Endothelial cell (in vitro differentiated cells): ENCODE measurements at regions not wholly inside any gene's neighbourhood (a gene's known extent, or its start where the extent isn't known, plus 50 kb on each side); places are given as distances from the start of the nearest gene placed in this dataset.

ENCODE experiments used
- DNase-seq: peaks from one replicate; pipeline ENCODE4 v3.0.0; 2021; ENCODE audit warnings: low spot score
- H3K27ac Mint-ChIP-seq: one replicate; pipeline ENCODE4 v1.8.0; 2021; ENCODE audit warnings: mixed read lengths, inconsistent platforms; ENCODE audit not compliant: unreplicated experiment
- H3K27me3 Mint-ChIP-seq: one replicate; pipeline ENCODE4 v1.8.0; 2021; ENCODE audit warnings: mild to moderate bottlenecking, moderate library complexity, mixed read lengths, inconsistent platforms; ENCODE audit not compliant: unreplicated experiment
- H3K36me3 Mint-ChIP-seq: one replicate; pipeline ENCODE4 v1.8.0; 2021; ENCODE audit warnings: mild to moderate bottlenecking, low read depth, mixed read lengths, inconsistent platforms; ENCODE audit not compliant: unreplicated experiment
- H3K4me1 Mint-ChIP-seq: one replicate; pipeline ENCODE4 v1.8.0; 2021; ENCODE audit warnings: mild to moderate bottlenecking, mixed read lengths, inconsistent platforms; ENCODE audit not compliant: unreplicated experiment
- H3K4me3 Mint-ChIP-seq: one replicate; pipeline ENCODE4 v1.8.0; 2021; ENCODE audit warnings: mild to moderate bottlenecking, mixed read lengths, inconsistent platforms; ENCODE audit not compliant: unreplicated experiment
- H3K9me3 Mint-ChIP-seq: one replicate; pipeline ENCODE4 v1.8.0; 2021; ENCODE audit warnings: mixed read lengths, inconsistent platforms; ENCODE audit not compliant: unreplicated experiment
- TF ChIP-seq, protein P1 (sequence below): fragments of 200-600 bp; sonication (generic); IDR thresholded peaks from one replicate; pipeline ENCODE4 v1.5.0; 2021; ENCODE audit warnings: antibody characterized with exemption; ENCODE audit not compliant: unreplicated experiment

DNA sequence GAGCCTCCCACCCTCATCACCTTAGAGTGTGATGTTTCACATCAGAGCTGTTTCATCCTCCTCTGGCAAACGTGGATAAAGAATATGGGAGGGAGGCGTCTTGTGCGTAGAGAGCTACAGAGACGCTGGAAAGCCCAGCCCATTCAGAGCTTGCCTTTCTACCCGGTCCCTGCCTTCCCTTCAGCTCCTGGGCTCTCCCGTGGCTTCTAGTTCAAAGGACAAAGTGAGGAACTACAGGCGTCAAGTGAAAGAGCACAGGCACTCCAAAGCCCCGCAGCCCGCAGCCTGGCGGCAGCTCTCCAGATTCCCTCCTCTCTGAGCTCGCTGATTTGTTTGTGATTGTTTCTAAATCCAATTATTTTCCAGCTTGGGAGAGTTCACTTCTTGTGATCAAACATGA is 197.1 kb upstream of the IGF1R start:
- no peak for DNase-seq
- no peaks in the 10 kb centered on the region for H3K4me1 Mint-ChIP-seq
- H3K27me3 Mint-ChIP-seq = no peaks in the 10 kb centered on the region
- H3K9me3 Mint-ChIP-seq = peaks cover 6% of the 10 kb centered on the region
- TF ChIP-seq, protein P1, sequence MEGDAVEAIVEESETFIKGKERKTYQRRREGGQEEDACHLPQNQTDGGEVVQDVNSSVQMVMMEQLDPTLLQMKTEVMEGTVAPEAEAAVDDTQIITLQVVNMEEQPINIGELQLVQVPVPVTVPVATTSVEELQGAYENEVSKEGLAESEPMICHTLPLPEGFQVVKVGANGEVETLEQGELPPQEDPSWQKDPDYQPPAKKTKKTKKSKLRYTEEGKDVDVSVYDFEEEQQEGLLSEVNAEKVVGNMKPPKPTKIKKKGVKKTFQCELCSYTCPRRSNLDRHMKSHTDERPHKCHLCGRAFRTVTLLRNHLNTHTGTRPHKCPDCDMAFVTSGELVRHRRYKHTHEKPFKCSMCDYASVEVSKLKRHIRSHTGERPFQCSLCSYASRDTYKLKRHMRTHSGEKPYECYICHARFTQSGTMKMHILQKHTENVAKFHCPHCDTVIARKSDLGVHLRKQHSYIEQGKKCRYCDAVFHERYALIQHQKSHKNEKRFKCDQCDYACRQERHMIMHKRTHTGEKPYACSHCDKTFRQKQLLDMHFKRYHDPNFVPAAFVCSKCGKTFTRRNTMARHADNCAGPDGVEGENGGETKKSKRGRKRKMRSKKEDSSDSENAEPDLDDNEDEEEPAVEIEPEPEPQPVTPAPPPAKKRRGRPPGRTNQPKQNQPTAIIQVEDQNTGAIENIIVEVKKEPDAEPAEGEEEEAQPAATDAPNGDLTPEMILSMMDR = no peak
- H3K36me3 Mint-ChIP-seq = no peaks in the 10 kb centered on the region
- H3K4me3 Mint-ChIP-seq = no peak overlapping the region
- no peak overlapping the region for H3K27ac Mint-ChIP-seq

DNA sequence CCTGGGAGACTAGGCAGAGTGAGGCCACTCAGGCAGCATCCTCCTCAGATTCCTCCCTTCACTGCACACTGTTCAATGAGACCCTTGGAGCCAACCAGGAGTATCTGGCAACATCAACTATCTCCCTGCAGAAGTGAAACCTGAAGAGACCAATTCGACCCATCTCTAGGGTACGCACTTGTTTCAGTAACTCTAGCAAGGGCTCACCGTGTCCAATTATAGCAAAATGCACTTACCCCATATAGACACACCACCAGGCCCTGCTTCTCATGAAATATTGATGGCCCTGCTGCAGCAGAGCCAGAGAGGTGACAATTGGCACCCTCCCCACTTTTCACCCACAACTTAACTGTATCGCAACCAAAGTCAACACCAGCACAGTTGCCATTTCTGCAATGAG is 196.1 kb upstream of the IGF1R start:
- no peak for DNase-seq
- Mint-ChIP-seq H3K4me1 (no peaks in the 10 kb centered on the region), H3K4me3 (no peak overlapping the region), H3K27ac (no peak overlapping the region), H3K27me3 (no peaks in the 10 kb centered on the region), H3K9me3 (peaks cover 1% of the 10 kb centered on the region), H3K36me3 (no peaks in the 10 kb centered on the region)
- TF ChIP-seq, protein P1 = no peak

- H3K4me1 Mint-ChIP-seq = no peaks in the 10 kb centered on the region
- TF ChIP-seq, protein P1 = no peak
- H3K27ac Mint-ChIP-seq = no peak overlapping the region
- H3K4me3 Mint-ChIP-seq = no peak overlapping the region
- no peaks in the 10 kb centered on the region for H3K36me3 Mint-ChIP-seq
- no peak for DNase-seq
- H3K9me3 Mint-ChIP-seq = no peaks in the 10 kb centered on the region
- H3K27me3 Mint-ChIP-seq = no peaks in the 10 kb centered on the region
Observed at GRCh38 chr15:98455904-98456303, 192.4 kb upstream of the IGF1R start.

DNA sequence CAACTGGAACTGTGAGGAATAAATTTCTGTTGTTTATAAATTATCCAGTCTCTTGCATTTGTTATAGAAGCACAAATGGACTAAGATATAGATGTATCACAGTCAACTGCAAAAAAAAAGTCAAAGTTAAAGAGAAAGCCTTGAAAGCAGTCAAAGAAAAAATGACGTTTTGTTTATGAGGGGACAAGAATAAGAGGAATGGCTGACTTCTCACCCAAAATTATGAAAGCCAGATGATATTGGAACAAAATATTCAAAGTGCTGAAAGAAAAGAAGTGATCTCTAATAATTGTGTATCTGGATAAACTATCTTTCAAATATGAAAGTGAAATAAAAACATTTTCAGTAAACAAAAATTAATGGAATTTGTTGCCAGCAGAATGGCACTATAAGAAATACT is 171.8 kb upstream of the IGF1R start:
- Mint-ChIP-seq H3K4me1 (no peaks in the 10 kb centered on the region), H3K4me3 (no peak overlapping the region), H3K9me3 (peaks cover 4% of the 10 kb centered on the region), H3K27ac (no peak overlapping the region), H3K27me3 (no peaks in the 10 kb centered on the region), H3K36me3 (peaks cover 3% of the 10 kb centered on the region)
- TF ChIP-seq, protein P1 = no peak
- DNase-seq = no peak

DNA sequence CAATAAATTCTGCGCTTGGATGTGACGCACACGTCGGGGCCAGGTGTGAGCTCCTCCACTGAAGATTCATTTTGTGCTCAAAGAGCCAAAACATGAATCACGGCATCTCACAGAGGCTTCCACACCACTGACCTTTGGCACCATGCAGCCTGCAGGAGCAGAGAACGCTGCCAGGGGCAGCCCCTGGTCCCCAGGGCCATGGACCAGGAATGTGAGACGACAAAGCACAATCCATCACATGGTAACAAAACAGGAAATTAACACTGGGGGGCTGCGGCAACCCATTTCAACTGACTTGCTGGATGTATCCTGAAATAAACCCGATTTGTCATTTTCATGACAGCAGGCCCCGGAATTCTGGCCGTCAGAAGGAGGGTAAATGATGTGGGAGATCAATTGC is 167.5 kb upstream of the IGF1R start:
- Mint-ChIP-seq H3K4me1 (no peaks in the 10 kb centered on the region), H3K27ac (no peak overlapping the region), H3K4me3 (no peak overlapping the region), H3K9me3 (peaks cover 4% of the 10 kb centered on the region), H3K36me3 (peaks cover 3% of the 10 kb centered on the region), H3K27me3 (no peaks in the 10 kb centered on the region)
- TF ChIP-seq, protein P1 = no peak
- no peak for DNase-seq
